ENCODE measurements at regions not wholly inside any gene's neighbourhood (a gene's known extent, or its start where the extent isn't known, plus 50 kb on each side); places are given as distances from the start of the nearest gene placed in this dataset.

- in situ Hi-C loops (cut with MboI; ENCODE audit: low sequenced_read_pairs in 4 of 4) (no loop called here), intact Hi-C loops (cut with DNase I; ENCODE audit: low total_unique reads) (no loop called here)
- Histone ChIP-seq H3K27me3 (no peaks in the 10 kb centered on the region), H3K4me1 (no peaks in the 10 kb centered on the region), H3K9me3 (no peaks in the 10 kb centered on the region), H3K27ac (no peak overlapping the region), H3K36me3 (no peaks in the 10 kb centered on the region), H3K4me3 (no peak overlapping the region)
- no peak for TF ChIP-seq POLR2A (IDR thresholded peaks at IDR 0.05)
- no peak for TF ChIP-seq CTCF (IDR thresholded peaks at IDR 0.05 in 4 of 5, conservative IDR thresholded peaks at IDR 0.05 in 1 of 5)
- no peak for DNase-seq
- no peak for ATAC-seq
Measured at GRCh38 chr7:153398789-153399553, 639.4 kb downstream of the ACTR3B start.

- in situ Hi-C loops (cut with MboI; ENCODE audit: low sequenced_read_pairs in 4 of 4): no loop called here
- no peak for DNase-seq
- H3K27me3 ChIP-seq: no peaks in the 10 kb centered on the region
- H3K4me1 ChIP-seq: no peaks in the 10 kb centered on the region
- TF ChIP-seq CTCF (IDR thresholded peaks at IDR 0.05 in 4 of 5, conservative IDR thresholded peaks at IDR 0.05 in 1 of 5) (no peak), POLR2A (IDR thresholded peaks at IDR 0.05) (no peak)
- H3K36me3 ChIP-seq: no peaks in the 10 kb centered on the region
- H3K9me3 ChIP-seq: no peaks in the 10 kb centered on the region
- H3K27ac ChIP-seq: no peak overlapping the region
- intact Hi-C loops (cut with DNase I; ENCODE audit: low total_unique reads): no loop called here
- no peak overlapping the region for H3K4me3 ChIP-seq
- no peak for ATAC-seq
Measured at GRCh38 chr7:153399554-153399940, 640.0 kb downstream of the ACTR3B start.

GRCh38 chr7:153400735-153401593 is 641.4 kb downstream of the ACTR3B start:
- ATAC-seq (no peak), DNase-seq (no peak)
- H3K4me1 ChIP-seq: no peaks in the 10 kb centered on the region
- H3K27me3 ChIP-seq: no peaks in the 10 kb centered on the region
- TF ChIP-seq CTCF (IDR thresholded peaks at IDR 0.05 in 4 of 5, conservative IDR thresholded peaks at IDR 0.05 in 1 of 5) (no peak), POLR2A (IDR thresholded peaks at IDR 0.05) (no peak)
- no peaks in the 10 kb centered on the region for H3K36me3 ChIP-seq
- in situ Hi-C loops (cut with MboI; ENCODE audit: low sequenced_read_pairs in 4 of 4) (no loop called here), intact Hi-C loops (cut with DNase I; ENCODE audit: low total_unique reads) (no loop called here)
- H3K27ac ChIP-seq: no peak overlapping the region
- no peaks in the 10 kb centered on the region for H3K9me3 ChIP-seq
- no peak overlapping the region for H3K4me3 ChIP-seq

GRCh38 chr7:153401795-153402720 is 642.5 kb downstream of the ACTR3B start:
- no peaks in the 10 kb centered on the region for H3K27me3 ChIP-seq
- ATAC-seq (no peak), DNase-seq (no peak)
- in situ Hi-C loops (cut with MboI; ENCODE audit: low sequenced_read_pairs in 4 of 4): no loop called here
- H3K27ac ChIP-seq: no peak overlapping the region
- intact Hi-C loops (cut with DNase I; ENCODE audit: low total_unique reads): no loop called here
- H3K36me3 ChIP-seq: no peaks in the 10 kb centered on the region
- TF ChIP-seq CTCF (IDR thresholded peaks at IDR 0.05 in 4 of 5, conservative IDR thresholded peaks at IDR 0.05 in 1 of 5) (no peak), POLR2A (IDR thresholded peaks at IDR 0.05) (no peak)
- H3K9me3 ChIP-seq: no peaks in the 10 kb centered on the region
- no peak overlapping the region for H3K4me3 ChIP-seq
- no peaks in the 10 kb centered on the region for H3K4me1 ChIP-seq

All from gastrocnemius medialis (tissue), 4 donors.